Hepatocyte (in vitro differentiated cells): ENCODE measurements at regions not wholly inside any gene's neighbourhood (a gene's known extent, or its start where the extent isn't known, plus 50 kb on each side); places are given as distances from the start of the nearest gene placed in this dataset.
A peak's percentile ranks its signal among the peaks of the same experiment; 100 is the strongest.
"Not testable (repeated sequence)": the region's sequence is repeated elsewhere in the genome, so short reads cannot be mapped to it uniquely, and the experiment has no call there.

Source experiments
- DNase-seq: peaks from one replicate; pipeline ENCODE4 v3.0.0-alpha.2; 2016; ENCODE audit warnings: low spot score
- H2AFZ ChIP-seq: fragments of 200-600 bp; sonication (generic); 2 replicates; pipeline ENCODE4 v1.6.0; 2016; ENCODE audit warnings: antibody characterized with exemption, mild to moderate bottlenecking
- H3K27ac ChIP-seq: fragments of 200-600 bp; sonication (generic); 2 replicates; pipeline ENCODE4 v1.5.1; 2016; ENCODE audit warnings: mild to moderate bottlenecking
- H3K27me3 ChIP-seq: fragments of 200-600 bp; sonication (generic); 2 replicates; pipeline ENCODE4 v1.6.1; 2016
- H3K36me3 ChIP-seq: fragments of 200-600 bp; sonication (generic); replicated peaks from 2 replicates; pipeline ENCODE4 v1.5.1; 2016; ENCODE audit warnings: low read depth; ENCODE audit not compliant: insufficient read depth
- H3K4me1 ChIP-seq: fragments of 200-600 bp; sonication (generic); 2 replicates; pipeline ENCODE4 v1.5.1; 2016; ENCODE audit warnings: mild to moderate bottlenecking, moderate library complexity; ENCODE audit not compliant: insufficient read depth
- H3K4me2 ChIP-seq: fragments of 200-600 bp; sonication (generic); 2 replicates; pipeline ENCODE4 v1.6.0; 2016
- H3K4me3 ChIP-seq: fragments of 200-600 bp; sonication (generic); 2 replicates; pipeline ENCODE4 v1.5.1; 2016; ENCODE audit warnings: mild to moderate bottlenecking
- H3K79me2 ChIP-seq: fragments of 200-600 bp; sonication (generic); 2 replicates; pipeline ENCODE4 v1.6.0; 2017; ENCODE audit warnings: mild to moderate bottlenecking
- H3K9me2 ChIP-seq: fragments of 200-600 bp; sonication (generic); replicated peaks from 2 replicates; pipeline ENCODE4 v1.6.0; 2017; ENCODE audit warnings: mild to moderate bottlenecking; ENCODE audit not compliant: insufficient read depth
- H3K9me3 ChIP-seq: fragments of 200-600 bp; sonication (generic); 2 replicates; pipeline ENCODE4 v1.5.1; 2016; ENCODE audit warnings: low read depth, mild to moderate bottlenecking
- H4K20me1 ChIP-seq: fragments of 200-600 bp; sonication (generic); 2 replicates; pipeline ENCODE4 v1.6.0; 2016; ENCODE audit warnings: mild to moderate bottlenecking; ENCODE audit not compliant: insufficient read depth, poor library complexity, severe bottlenecking
- CTCF ChIP-seq: fragments of 200-600 bp; sonication (generic); IDR thresholded peaks from 2 replicates; pipeline ENCODE4 v1.5.1; 2016; ENCODE audit warnings: antibody characterized with exemption, mild to moderate bottlenecking; ENCODE audit not compliant: poor library complexity
- EZH2 ChIP-seq: fragments of 200-600 bp; sonication (generic); IDR thresholded peaks from 2 replicates; pipeline ENCODE4 v1.6.1; 2016; ENCODE audit warnings: antibody characterized with exemption, mild to moderate bottlenecking, borderline replicate concordance
- EZH2phosphoT487 ChIP-seq: fragments of 200-600 bp; sonication (generic); IDR thresholded peaks from one replicate; pipeline ENCODE4 v1.6.1; 2018; ENCODE audit warnings: antibody characterized with exemption, mild to moderate bottlenecking, low read depth, moderate library complexity; ENCODE audit not compliant: unreplicated experiment, severe bottlenecking
- WGBS: methylation state at CpG from one replicate; pipeline ENCODE4 v1.1.6; 2016; ENCODE audit warnings: low lambda C conversion rate; ENCODE audit errors: missing lambda C conversion rate; 5-methylcytosine and 5-hydroxymethylcytosine counted together

- WGBS: 80% methylated on average over 20 of the region's 21 CpGs
- no peaks in the 10 kb centered on the region for H3K27me3 ChIP-seq
- H2AFZ ChIP-seq: no peak overlapping the region
- no peaks in the 10 kb centered on the region for H3K9me3 ChIP-seq
- H4K20me1 ChIP-seq: no peaks in the 10 kb centered on the region
- H3K36me3 ChIP-seq: no peaks in the 10 kb centered on the region
- H3K4me2 ChIP-seq: no peak overlapping the region
- no peaks in the 10 kb centered on the region for H3K79me2 ChIP-seq
- no peak overlapping the region for H3K4me3 ChIP-seq
- H3K27ac ChIP-seq: no peak overlapping the region
- no peaks in the 10 kb centered on the region for H3K9me2 ChIP-seq
- peak; percentile 35 for DNase-seq
- no peaks in the 10 kb centered on the region for H3K4me1 ChIP-seq
- no peak for TF ChIP-seq EZH2
- TF ChIP-seq EZH2phosphoT487: no peak
- no peak for TF ChIP-seq CTCF
Measured at GRCh38 chr1:244154872-244155531, 103.9 kb downstream of the ZBTB18 start.

- Histone ChIP-seq H3K4me1 (no peaks in the 10 kb centered on the region), H3K9me3 (no peaks in the 10 kb centered on the region), H3K9me2 (no peaks in the 10 kb centered on the region), H3K4me3 (no peak overlapping the region), H3K27me3 (no peaks in the 10 kb centered on the region), H2AFZ (no peak overlapping the region), H3K36me3 (no peaks in the 10 kb centered on the region), H3K79me2 (no peaks in the 10 kb centered on the region), H4K20me1 (no peaks in the 10 kb centered on the region), H3K4me2 (no peak overlapping the region), H3K27ac (no peak overlapping the region)
- TF ChIP-seq EZH2 (no peak), EZH2phosphoT487 (no peak), CTCF (no peak)
- 82% methylated on average over 11 of the region's 11 CpGs for WGBS
- no peak for DNase-seq
Measured at GRCh38 chr1:244155661-244156060, 104.6 kb downstream of the ZBTB18 start.

- not testable (repeated sequence) for H3K9me3 ChIP-seq, H3K4me2 ChIP-seq, H3K4me3 ChIP-seq, H3K36me3 ChIP-seq, H3K4me1 ChIP-seq, DNase-seq, H3K27ac ChIP-seq, H2AFZ ChIP-seq, H4K20me1 ChIP-seq, H3K9me2 ChIP-seq, H3K79me2 ChIP-seq, H3K27me3 ChIP-seq
Measured at GRCh38 chr1:244156617-244157016, 105.5 kb downstream of the ZBTB18 start.

- Histone ChIP-seq H2AFZ (no peak overlapping the region), H3K27me3 (no peaks in the 10 kb centered on the region), H3K79me2 (no peaks in the 10 kb centered on the region), H3K4me3 (no peak overlapping the region), H4K20me1 (no peaks in the 10 kb centered on the region), H3K9me2 (no peaks in the 10 kb centered on the region), H3K36me3 (no peaks in the 10 kb centered on the region), H3K4me2 (no peak overlapping the region), H3K4me1 (no peaks in the 10 kb centered on the region), H3K9me3 (no peaks in the 10 kb centered on the region), H3K27ac (no peak overlapping the region)
- TF ChIP-seq CTCF (no peak), EZH2 (no peak), EZH2phosphoT487 (no peak)
- 95% methylated on average over 3 of the region's 3 CpGs for WGBS
- no peak for DNase-seq
Measured at GRCh38 chr1:244157731-244158438, 106.8 kb downstream of the ZBTB18 start.
